ENCODE measurements at regions not wholly inside any gene's neighbourhood (a gene's known extent, or its start where the extent isn't known, plus 50 kb on each side); places are given as distances from the start of the nearest gene placed in this dataset.

DNA sequence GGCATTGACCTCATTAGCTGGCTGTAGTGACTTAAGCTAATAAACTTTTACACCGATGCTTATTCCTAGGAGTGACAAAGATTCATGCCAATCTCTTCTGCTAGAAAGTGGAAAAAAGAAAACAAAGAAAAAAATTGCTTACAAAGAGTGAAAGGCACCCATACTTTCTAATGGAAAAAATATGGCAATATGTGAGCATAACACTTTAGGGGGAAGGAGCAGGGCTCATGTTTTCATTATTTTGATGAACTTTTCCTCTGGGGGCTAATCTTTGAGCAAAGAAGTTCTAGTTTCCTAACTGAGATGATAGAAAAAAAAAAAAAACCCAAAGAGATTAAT, 94.8 kb upstream of the THRB start:
- no peak for TF ChIP-seq GATA3 (IDR thresholded peaks at IDR 0.05; ENCODE audit: low read depth, low read length)
- no peak for TF ChIP-seq GATA2 (IDR thresholded peaks at IDR 0.05; ENCODE audit: low read depth, low read length)

DNA sequence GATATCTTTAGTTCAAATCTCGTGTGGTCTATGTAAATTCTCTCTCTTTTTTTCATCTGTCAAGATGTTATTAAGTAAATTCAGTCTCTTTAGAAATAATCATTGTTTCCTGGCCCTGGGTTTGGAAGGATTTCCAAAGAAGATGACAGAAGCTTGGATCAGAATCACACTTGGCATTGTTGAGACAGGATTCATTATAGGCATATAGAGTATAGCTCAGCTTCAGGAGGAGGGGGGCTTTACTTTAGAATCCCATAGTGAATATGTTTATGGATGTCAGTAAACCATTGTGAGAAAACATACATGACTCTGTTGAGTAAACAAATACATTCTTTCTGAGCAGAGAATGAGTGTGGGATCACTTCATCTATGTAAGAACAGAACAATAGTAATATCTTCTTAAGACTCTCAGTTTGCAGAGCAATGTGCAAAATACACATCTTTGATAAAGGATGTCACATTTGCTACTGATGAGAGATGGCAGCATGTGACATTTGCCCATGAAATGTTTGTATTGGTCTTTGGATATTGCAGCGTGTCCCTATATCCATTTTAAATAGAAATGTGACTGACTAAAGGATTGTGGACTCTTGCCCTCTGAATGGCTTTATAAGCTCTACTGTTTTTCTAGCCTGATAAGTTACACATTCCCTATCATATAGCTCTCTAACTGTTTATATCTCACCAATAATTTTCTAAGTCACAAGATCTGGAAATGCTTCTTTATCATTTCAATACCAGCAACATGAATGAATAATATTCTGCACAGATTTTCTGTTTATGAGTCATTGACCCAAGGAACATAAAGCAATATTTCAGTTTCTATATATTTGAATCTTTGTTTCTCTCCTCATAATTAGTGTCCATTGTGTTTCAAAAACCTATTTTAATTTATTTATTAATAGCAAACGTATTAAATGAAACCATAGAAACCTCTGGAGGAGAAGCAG, 95.6 kb upstream of the THRB start:
- no peak for TF ChIP-seq GATA3 (IDR thresholded peaks at IDR 0.05; ENCODE audit: low read depth, low read length)
- TF ChIP-seq GATA2 (IDR thresholded peaks at IDR 0.05; ENCODE audit: low read depth, low read length), result no peak

DNA sequence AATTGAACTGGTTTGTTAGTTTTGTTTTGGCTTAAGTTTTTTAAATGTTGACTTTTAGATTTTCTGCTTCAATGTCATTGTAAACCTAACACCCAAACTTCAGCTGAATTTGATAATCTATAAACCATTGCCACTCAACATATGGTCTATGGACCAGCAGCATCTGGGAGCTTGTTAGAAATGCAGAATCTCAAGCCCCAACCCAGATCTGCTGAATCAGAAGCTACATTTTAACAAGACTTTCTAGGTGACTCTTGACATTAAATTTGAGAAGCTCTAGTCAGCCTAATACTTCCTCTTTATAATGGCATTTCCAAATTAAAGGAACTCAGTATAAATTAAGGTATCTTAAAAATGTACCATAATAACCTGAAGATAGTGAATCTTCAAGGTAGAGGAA, 96.5 kb upstream of the THRB start:
- TF ChIP-seq GATA3 (IDR thresholded peaks at IDR 0.05; ENCODE audit: low read depth, low read length), result no peak
- no peak for TF ChIP-seq GATA2 (IDR thresholded peaks at IDR 0.05; ENCODE audit: low read depth, low read length)

DNA sequence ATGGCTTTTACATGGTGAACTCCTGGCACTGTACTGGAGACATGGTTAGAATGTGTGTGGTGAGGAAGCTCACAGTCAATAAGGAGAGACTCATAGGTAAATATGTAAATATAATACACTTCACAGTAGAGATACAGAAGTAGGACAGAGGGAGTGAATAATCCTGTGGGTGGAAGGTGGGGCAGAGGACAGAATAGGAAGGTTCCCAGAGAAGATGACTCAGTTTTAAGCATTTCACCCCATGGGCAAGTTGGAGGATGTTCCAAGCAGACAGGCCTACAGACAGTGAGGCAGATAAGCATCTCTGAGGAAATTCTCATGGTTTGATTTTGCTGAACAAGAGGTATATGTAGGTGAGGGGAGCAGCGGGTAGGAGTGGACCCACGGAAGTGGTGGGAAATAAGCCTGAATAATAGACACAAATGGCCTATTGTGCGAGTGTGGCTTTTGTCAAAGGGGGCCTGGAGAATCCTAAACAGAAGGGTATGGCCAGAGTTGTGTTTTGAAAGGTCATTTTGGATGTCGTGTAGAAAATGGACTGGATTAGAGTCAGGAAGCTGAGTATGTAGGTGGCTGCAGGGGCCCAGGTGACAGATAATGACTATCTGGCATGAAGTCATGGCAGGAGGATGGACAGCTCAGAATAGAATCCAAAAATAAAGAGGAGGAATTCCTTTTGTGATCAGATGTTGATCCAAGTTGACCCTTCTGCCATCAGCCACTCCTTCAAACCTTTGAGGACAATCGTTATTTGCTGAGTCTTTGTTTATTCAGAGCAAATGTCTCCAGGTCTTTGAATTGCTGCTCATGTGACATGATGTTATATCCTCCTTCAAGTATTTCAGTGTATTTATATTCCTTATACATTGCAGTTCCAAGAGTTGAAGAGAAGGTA, 97.3 kb upstream of the THRB start:
- TF ChIP-seq GATA3 (IDR thresholded peaks at IDR 0.05; ENCODE audit: low read depth, low read length) (no peak), GATA2 (IDR thresholded peaks at IDR 0.05; ENCODE audit: low read depth, low read length) (no peak)

DNA sequence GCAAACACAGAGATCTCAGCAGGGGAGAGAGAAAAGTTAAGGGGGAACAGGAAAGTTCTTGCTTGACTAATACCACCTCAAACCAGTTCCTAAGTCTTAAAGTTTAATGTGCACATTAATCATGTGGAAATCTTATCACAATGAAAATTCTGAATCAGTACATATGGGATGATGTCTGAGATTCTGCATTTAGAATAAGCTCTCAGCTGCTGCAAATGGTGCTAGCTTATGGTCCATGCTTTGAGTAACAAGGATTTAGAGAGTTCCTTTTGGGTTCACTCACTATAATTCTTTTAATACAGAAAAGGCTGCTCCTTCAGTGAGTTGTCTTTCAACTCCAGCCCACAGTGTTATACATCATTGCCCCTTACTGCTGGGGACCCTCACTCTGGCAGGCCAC, 99.5 kb upstream of the THRB start:
- no peak for TF ChIP-seq GATA3 (IDR thresholded peaks at IDR 0.05; ENCODE audit: low read depth, low read length)
- no peak for TF ChIP-seq GATA2 (IDR thresholded peaks at IDR 0.05; ENCODE audit: low read depth, low read length)

DNA sequence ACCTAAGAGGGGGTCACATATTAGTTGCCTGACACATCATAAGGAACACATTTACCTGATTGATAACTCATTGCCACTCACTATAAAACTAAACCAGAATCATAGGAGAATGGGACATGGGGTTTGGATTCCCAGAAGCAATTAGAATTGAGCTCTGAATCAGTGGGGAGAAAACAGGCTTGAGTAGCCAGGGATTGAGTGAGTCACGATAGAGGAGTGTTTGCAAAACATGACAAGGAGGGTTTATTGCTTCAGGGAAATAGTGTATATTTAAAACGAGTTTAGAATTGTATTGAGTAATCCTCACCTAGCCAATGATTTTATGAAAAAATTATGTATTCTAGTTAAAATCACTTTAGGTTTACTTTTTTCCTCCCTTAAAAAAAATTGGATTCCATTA, 101.1 kb upstream of the THRB start:
- TF ChIP-seq GATA3 (IDR thresholded peaks at IDR 0.05; ENCODE audit: low read depth, low read length) (no peak), GATA2 (IDR thresholded peaks at IDR 0.05; ENCODE audit: low read depth, low read length) (no peak)

DNA sequence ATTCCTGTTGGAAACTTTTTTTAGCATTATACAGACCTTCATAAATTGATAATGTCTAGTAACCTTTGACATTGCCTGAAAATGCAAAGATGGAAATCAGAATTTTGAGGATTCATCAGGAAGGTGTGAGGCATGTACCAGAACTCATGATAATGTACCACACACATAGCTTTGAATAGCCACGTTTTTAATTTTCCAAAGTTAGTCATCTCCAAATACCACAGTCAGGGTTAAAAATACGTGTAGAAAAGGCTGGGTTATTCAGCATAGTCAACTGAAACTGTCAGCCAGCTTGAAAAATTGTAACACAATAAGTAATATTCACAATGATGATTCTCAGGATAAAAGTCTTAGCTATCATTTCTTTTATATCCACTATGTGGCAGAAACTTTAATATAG, 102.0 kb upstream of the THRB start:
- no peak for TF ChIP-seq GATA2 (IDR thresholded peaks at IDR 0.05; ENCODE audit: low read depth, low read length)
- TF ChIP-seq GATA3 (IDR thresholded peaks at IDR 0.05; ENCODE audit: low read depth, low read length), result no peak

DNA sequence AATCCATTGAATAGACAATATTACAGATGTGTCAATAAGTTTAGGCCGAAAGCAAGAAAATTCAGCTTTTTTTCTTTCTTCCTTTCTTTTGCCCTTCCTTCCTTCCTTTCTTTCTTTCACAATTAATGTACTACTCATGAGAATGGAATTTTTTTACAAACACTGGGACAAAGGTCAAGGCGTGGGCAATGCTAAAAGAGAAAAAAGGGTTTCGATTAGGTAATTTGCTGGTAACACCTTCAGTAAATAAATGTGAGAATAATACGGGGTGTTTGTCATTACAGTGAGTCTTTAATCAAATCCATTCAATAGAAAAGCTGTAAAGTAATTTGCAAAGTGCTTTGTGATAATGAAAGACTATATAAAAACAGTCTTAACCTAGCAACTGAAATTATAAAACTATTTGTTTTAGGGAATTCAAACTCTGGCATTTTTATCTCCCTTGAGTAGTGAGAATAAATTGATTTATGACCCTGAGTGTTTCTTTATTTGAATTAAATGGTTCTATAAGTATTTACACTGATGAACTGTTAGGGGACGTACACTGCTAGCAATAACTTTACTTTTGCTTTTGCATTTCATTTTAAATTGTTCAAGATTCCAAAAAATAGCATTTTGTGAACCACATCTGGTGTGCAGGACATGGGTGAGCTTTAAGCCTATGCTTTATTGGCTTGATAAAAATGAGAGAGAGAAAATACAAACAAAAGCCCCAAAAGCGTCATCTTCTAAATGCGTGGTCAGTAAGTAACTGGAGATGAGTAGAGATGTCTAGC, 104.2 kb upstream of the THRB start:
- TF ChIP-seq GATA2 (IDR thresholded peaks at IDR 0.05; ENCODE audit: low read depth, low read length) (no peak), GATA3 (IDR thresholded peaks at IDR 0.05; ENCODE audit: low read depth, low read length) (no peak)

DNA sequence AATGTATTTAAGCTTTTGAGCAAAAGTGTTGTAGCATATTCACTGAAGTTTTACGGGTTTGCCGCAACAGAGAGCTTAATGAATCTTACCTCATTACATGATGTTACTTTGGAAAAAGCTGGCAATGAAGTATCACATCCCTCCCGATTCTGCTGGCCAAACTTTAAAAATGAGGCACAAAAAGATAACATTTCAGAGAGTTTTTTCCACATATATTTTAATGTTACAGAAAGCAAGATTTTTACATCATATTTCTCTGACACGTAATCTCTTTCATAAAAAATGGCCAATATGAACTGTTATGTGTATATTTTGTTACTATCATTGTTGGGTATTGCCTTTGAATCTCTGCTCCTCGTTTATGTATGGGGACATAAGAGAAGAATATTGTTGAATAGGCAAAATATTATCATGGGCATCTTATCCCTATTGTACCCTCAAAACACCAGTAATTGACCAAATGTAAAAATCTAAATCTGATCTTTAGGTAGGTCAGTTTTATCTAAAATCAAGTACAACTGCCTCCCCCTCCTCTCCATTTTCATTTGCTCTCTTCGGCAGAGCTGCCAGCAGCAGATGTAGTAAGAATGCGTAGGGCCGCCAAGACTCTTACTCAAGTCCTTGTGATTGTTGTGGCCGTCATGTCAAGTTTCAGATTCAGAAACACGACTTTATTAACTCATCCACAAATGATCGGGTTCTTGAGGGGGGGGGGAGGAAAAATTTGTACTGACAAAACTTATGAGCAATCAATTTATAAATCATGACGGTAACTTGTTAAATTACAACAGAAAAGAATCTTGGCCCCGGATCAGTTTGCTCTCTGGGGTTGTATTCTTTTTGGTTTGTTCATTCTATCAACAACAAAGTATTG, 106.7 kb upstream of the THRB start:
- TF ChIP-seq GATA2 (IDR thresholded peaks at IDR 0.05; ENCODE audit: low read depth, low read length), result no peak
- TF ChIP-seq GATA3 (IDR thresholded peaks at IDR 0.05; ENCODE audit: low read depth, low read length), result no peak

DNA sequence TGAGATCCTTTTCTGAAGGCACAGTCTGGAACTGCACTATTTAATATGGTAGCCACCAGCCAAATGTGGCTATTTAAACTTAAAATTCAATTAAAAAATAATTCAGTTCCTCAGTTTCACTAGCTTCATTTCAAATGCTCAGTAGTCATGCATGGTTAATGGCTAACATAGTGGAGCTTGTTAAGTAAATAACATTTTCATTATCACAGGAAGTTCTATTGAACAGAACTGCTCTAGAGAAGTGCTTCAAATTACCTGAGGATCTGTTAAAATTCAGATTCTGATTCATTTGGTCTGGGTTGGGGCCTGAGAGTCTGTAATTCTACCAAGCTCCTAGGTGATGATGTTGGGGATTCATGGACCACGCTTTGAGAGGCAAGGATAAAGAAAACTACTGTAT, 109.6 kb upstream of the THRB start:
- TF ChIP-seq GATA3 (IDR thresholded peaks at IDR 0.05; ENCODE audit: low read depth, low read length) (no peak), GATA2 (IDR thresholded peaks at IDR 0.05; ENCODE audit: low read depth, low read length) (no peak)

DNA sequence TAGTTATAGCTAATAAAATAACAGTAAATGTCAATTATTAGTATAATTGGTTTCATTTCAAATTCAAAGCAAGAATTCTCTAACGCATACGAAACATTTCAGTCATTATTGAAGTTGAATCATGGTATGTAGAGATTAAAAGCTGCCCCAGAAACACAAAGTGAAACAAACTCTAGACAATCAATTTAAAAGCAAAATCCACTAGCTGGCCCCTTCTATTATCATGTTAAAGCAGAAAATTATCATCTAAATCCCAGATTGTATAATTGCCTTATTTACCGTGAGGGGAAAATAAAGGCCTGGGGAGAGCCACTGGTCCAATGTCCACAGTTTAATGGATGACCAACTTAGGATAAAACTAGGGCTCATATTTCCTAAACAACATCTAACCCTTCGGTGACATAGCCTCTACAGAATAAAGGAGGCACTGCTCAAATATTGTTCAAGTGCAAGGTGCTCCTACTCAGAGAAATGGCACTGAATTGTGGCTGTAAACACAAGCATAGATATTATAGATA, 110.9 kb upstream of the THRB start:
- TF ChIP-seq GATA2 (IDR thresholded peaks at IDR 0.05; ENCODE audit: low read depth, low read length) (no peak), GATA3 (IDR thresholded peaks at IDR 0.05; ENCODE audit: low read depth, low read length) (no peak)

DNA sequence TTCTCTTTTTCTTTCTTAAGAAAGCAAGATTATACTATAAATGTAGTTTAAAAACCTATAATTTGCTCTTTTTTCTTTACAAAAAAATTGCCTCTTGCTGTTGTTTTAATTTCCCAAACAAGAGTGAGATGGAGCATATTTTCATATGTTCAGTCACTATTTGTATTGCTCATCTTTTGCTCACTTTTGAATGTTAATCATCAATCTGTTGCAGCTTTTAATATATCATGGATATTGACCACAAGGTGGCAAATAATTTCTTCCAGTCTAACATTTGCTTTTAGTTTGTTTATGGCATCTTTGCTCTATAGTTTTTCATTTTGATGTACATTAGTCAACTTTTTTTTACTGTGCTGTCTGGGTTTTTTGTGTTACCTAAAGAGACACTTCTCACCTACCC, 112.6 kb upstream of the THRB start:
- TF ChIP-seq GATA2 (IDR thresholded peaks at IDR 0.05; ENCODE audit: low read depth, low read length) (no peak), GATA3 (IDR thresholded peaks at IDR 0.05; ENCODE audit: low read depth, low read length) (no peak)
